BLaER1 treated with 17β-estradiol and CSF1 and Interleukin-3, amounts not matched to agents 10 nM and 100 nM (cell line): ENCODE measurements at regions not wholly inside any gene's neighbourhood (a gene's known extent, or its start where the extent isn't known, plus 50 kb on each side); places are given as distances from the start of the nearest gene placed in this dataset.

ENCODE experiments used
- H3K27ac ChIP-seq, 11 experiments: shearing (Covaris generic); formaldehyde crosslinking; 2 replicates each; pipeline ENCODE4 v1.8.1; 2022
- H3K27me3 ChIP-seq, 11 experiments: shearing (Covaris generic); formaldehyde crosslinking; 2 replicates each; pipeline ENCODE4 v1.8.1; 2022
- H3K36me3 ChIP-seq, 11 experiments: shearing (Covaris generic); formaldehyde crosslinking; 2 replicates each; pipeline ENCODE4 v1.8.1; 2022
- H3K4me1 ChIP-seq, 10 experiments: shearing (Covaris generic); formaldehyde crosslinking; 2 replicates each; pipeline ENCODE4 v1.8.1; 2022
- H3K4me2 ChIP-seq, 11 experiments: shearing (Covaris generic); formaldehyde crosslinking; 2 replicates each; pipeline ENCODE4 v1.8.1; 2022
- H3K4me3 ChIP-seq, 10 experiments: shearing (Covaris generic); formaldehyde crosslinking; 2 replicates each; pipeline ENCODE4 v1.8.1; 2022
- H3K9ac ChIP-seq, 11 experiments: shearing (Covaris generic); formaldehyde crosslinking; 2 replicates each; pipeline ENCODE4 v1.8.1; 2022
- H3K9me3 ChIP-seq, 11 experiments: shearing (Covaris generic); formaldehyde crosslinking; replicated peaks in 1 of 11; 2 replicates each; pipeline ENCODE4 v1.8.1; 2022
- H4K20me1 ChIP-seq, 11 experiments: shearing (Covaris generic); formaldehyde crosslinking; 2 replicates each; pipeline ENCODE4 v1.8.1; 2022
- Cebpa-rat ChIP-seq, 11 experiments: shearing (Covaris generic); IDR thresholded peaks; 2 replicates each; pipeline ENCODE4 v1.8.1; 2022

- no peaks in the 10 kb centered on the region for H3K36me3 ChIP-seq
- H3K27me3 ChIP-seq, result no peaks in the 10 kb centered on the region
- H3K4me3 ChIP-seq, result no peak overlapping the region
- H3K9ac ChIP-seq, result no peak overlapping the region
- no peak overlapping the region for H3K4me2 ChIP-seq
- TF ChIP-seq Cebpa-rat (IDR thresholded peaks at IDR 0.05), result no peak
- H3K4me1 ChIP-seq, result peaks cover 0 to 10% (median 3%) of the 10 kb centered on the region in 10 experiments; a peak in 7 of 20 replicates
- H3K9me3 ChIP-seq, result peaks cover 0 to 6% (median 0%) of the 10 kb centered on the region in 11 experiments; a peak in 5 of 22 replicates
- no peak overlapping the region for H3K27ac ChIP-seq
- no peaks in the 10 kb centered on the region for H4K20me1 ChIP-seq
These were observed 50.2 kb upstream of the CSF3R start for GRCh38 chr1:36532810-36533401.
